HG03558 (cell line): ENCODE measurements at regions not wholly inside any gene's neighbourhood (a gene's known extent, or its start where the extent isn't known, plus 50 kb on each side); places are given as distances from the start of the nearest gene placed in this dataset.
A peak's percentile ranks its signal among the peaks of the same experiment; 100 is the strongest.

Source experiments
- ATAC-seq: cut with Tn5 transposase; IDR thresholded peaks from one replicate; pipeline ENCODE4 v1.9.1; 2021; ENCODE audit warnings: moderate number of reproducible peaks; ENCODE audit not compliant: unreplicated experiment; ENCODE audit errors: extremely low read depth

DNA sequence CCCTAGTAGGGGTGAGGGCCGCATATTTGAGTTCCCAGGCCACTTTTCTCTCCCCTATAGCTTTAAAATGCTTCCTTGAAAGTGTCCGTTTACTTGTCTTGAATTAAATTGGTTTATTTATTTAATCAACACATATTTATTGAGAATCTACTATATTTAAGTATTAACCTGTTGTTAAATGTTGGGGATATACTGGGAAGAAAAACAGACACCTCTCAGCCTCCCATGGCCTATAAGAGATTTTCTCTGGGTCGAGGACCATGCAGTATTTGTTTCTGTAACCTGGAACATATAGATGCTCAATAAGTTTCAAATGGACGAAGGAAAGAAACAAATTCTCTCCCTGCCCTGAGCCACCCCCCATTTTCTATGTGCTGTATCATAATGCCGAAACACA lies 98.6 kb downstream of the INSIG2 start:
- ATAC-seq = no peak

GRCh38 chr2:118186110-118186857 lies 98.0 kb downstream of the INSIG2 start:
- ATAC-seq = peak; percentile 88

DNA sequence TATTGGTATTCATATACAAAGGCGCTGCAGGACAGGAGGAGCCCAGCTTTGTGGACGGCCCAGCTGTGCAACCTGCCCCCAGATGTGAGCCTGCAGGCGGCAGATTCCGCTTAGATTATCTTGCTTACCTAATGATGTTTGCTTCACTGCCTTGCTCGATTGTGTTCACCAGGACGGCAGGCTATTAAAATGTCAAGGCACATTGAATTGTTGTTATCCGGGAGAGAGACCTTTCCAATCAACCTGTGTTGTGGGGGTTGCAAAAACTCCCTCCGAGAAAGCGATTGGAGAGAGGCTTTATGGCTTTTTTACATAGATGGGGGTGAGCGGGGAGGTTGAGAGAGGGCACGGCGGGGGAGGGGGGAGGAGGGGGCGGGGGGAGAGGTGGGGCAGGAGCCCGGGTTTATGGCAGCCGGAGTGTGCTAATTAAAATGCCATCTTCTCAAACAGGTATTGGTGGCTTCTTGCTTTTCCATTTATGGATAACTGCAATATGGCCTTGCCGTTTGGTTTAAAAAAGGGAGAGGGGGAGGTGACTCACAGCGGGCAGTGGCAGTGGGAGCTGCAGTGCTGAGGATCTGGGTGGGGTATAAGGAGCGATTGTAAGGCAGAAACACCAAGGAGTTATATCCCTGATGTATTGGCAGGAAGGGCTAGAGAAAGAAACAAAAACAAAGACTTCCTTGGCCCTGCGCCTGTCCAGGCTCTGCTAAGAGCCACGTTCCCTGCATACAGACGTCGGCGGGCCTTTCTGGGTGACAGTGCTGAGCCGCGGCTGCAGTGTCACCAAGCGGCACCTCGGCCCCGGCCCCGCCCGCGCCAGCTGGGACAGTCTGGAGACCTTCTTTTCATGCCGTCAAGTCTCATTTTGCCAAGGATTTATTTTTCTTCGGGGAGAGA lies 97.2 kb downstream of the INSIG2 start:
- peak; percentile 43 for ATAC-seq

DNA sequence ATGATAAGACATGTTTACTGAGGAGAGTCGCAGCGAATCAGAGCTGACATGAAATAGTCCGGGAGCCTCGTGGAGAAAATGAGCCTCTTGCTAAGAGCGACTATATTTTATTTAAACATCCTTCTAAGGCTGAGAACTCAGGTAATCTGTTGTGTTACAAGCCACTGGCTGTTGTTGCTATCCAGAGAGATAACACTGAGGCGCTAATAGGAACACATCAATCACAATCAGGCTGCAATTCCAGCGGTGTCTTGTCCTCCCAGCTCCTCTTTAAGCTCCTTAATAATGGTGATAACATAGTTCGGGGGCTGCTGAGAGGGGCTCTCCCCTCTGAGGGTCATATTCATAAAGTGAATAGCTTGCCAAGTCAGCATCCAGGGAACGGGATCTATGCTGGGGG lies 95.1 kb downstream of the INSIG2 start:
- no peak for ATAC-seq

GRCh38 chr2:118179445-118179844 lies 91.2 kb downstream of the INSIG2 start:
- ATAC-seq = no peak

- no peak for ATAC-seq
Observed at GRCh38 chr2:118177884-118178283, 89.6 kb downstream of the INSIG2 start.

DNA sequence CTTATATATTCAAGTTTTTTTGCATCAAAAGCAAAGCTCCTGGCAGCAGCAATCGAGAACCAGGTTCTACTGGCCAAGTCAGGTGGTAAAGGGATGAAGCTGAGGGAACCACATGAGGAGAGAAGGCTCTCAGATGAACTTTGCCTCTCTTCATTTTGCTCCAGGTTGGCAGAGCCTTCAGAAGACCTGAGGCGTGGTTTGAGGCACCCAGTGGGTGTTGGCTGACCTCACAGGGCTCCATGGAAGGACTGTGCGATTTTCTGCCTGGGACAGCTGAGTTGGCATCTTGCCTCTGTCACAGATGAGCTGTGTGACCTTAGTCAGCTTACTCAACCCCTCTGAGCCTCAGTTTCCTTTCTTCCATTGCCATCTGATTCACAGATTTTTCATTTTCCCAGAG lies 89.0 kb downstream of the INSIG2 start:
- no peak for ATAC-seq

DNA sequence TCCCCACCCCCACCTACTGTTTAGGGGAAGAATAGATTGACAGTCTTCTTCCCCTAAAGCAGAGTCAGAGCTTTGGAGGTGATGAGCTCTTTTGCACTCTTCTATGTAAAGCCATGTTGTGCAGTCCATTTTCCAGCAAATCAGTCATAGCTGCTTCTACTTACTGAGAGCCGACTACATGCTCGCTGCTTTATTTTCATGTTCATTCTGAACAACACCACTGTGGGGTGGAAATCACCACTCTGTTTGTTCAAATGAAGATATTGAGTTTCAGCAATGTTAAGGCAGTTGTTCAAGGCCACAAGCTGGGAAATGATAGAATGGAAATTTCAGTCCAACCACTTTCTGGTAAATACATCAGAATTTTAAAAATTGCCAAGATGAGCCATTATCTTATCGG lies 88.3 kb downstream of the INSIG2 start:
- no peak for ATAC-seq

- ATAC-seq = no peak
Observed at GRCh38 chr2:118171546-118171945, 83.3 kb downstream of the INSIG2 start.

DNA sequence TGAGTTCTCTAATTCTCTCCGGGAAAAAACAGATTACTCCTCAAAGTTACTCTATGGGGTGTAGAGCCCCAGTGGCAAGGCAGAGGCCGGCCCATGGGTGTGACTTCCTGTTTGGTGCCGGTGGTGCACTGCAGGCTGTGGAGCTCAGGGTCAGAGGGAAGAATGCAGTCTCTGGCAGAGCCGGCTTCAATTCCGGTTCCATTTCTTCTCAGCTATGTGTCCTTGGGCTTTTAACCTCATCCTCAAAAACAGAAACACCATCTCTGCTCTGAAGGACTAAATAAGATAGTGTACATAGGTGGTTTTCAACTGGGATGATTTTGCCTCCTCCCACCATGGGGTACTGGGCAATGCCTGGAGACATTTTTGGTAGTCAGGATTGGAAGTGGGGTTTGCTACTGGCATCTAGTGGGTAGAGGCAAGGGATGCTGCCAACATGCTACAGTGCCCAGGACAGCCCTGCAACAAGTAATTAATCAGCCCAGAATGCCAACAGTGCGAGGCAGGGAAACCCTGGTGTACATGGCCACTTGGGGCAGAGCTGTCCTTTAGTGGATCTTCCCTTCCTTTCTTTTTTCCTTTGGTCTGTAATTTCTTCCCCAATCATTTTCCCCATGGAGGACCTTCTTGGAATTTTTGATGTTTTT lies 81.2 kb downstream of the INSIG2 start:
- no peak for ATAC-seq

- no peak for ATAC-seq
Observed at GRCh38 chr2:118168615-118169014, 80.3 kb downstream of the INSIG2 start.

DNA sequence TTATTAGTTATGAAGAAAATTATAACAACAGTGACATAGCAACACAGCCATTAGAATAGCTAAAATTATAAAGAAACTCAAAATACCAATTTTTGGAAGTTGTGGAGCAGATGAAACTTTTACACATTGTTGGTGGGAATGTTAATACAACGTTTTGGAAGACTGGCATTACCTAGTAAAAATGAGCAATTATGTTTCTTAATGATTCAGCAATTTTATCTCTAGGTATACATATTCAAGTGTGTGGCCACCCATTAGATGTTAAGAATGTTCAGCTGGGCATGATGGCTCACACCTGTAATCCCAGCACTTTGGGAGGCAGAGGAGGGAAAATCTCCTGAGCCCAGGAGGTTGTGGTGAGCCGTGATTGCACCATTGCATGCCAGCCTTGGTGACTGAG lies 78.8 kb downstream of the INSIG2 start:
- no peak for ATAC-seq

DNA sequence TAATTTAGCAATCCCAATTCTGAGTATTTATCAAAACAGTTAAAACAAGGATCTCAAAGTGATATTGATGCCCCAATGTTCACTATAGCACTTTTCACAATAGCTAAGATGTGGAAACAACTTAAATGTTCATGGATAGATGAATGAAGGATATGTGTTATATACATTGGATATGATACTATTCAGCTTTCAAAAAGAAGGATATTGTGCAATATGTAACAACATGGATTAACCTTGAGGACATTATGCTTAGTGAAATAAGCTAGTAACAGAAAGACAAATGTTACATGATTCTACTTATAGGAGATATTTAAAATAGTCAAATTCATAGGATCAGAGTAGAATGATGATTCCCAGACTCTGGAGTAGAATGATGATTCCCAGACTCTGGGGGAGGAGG lies 78.0 kb downstream of the INSIG2 start:
- ATAC-seq = no peak

DNA sequence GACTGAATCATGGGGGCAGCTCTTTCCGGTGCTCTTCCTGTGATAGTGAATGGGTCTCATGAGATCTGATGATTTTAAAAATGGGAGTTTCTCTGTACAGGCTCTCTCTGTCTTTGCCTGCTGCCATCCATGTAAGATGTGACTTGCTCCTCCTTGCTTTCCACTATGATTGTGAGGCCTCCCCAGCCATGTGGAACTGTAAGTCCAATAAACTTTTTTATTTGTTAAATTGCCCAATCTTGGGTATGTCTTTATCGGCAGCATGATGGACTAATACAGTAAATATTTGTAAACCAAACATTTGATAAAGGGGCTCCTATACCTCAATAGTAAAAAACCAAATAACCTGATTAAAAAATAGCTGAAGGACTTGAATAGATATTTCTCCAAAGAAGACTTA lies 77.3 kb downstream of the INSIG2 start:
- ATAC-seq = no peak
